HG02938 (cell line): ENCODE measurements at regions not wholly inside any gene's neighbourhood (a gene's known extent, or its start where the extent isn't known, plus 50 kb on each side); places are given as distances from the start of the nearest gene placed in this dataset.

ENCODE experiments used
- ATAC-seq: cut with Tn5 transposase; IDR thresholded peaks from one replicate; pipeline ENCODE4 v1.9.1; 2021; ENCODE audit warnings: mild to moderate bottlenecking, moderate library complexity; ENCODE audit not compliant: unreplicated experiment

- ATAC-seq: no peak
These were observed 122.8 kb upstream of the MAP3K1 start for GRCh38 chr5:56692359-56693219.

GRCh38 chr5:56688402-56688801 is 126.9 kb upstream of the MAP3K1 start:
- ATAC-seq: no peak

- ATAC-seq: peak; percentile 65
These were observed 128.8 kb upstream of the MAP3K1 start for GRCh38 chr5:56686337-56687195.

GRCh38 chr5:56685503-56686217 is 129.7 kb upstream of the MAP3K1 start:
- no peak for ATAC-seq

- ATAC-seq: no peak
These were observed 131.2 kb upstream of the MAP3K1 start for GRCh38 chr5:56684159-56684558.

- ATAC-seq: no peak
These were observed 131.6 kb upstream of the MAP3K1 start for GRCh38 chr5:56683733-56684132.

- no peak for ATAC-seq
These were observed 132.1 kb upstream of the MAP3K1 start for GRCh38 chr5:56683281-56683680.

- ATAC-seq: no peak
These were observed 134.0 kb upstream of the MAP3K1 start for GRCh38 chr5:56681346-56681745.

GRCh38 chr5:56680731-56681130 is 134.6 kb upstream of the MAP3K1 start:
- no peak for ATAC-seq

- no peak for ATAC-seq
These were observed 137.6 kb upstream of the MAP3K1 start for GRCh38 chr5:56677690-56678305.

- peak; percentile 58 for ATAC-seq
These were observed 139.1 kb upstream of the MAP3K1 start for GRCh38 chr5:56676091-56676768.

GRCh38 chr5:56674441-56674840 is 140.9 kb upstream of the MAP3K1 start:
- no peak for ATAC-seq

GRCh38 chr5:56673171-56673570 is 142.2 kb upstream of the MAP3K1 start:
- ATAC-seq: no peak

GRCh38 chr5:56671571-56671970 is 143.8 kb upstream of the MAP3K1 start:
- ATAC-seq: no peak

GRCh38 chr5:56670916-56671315 is 144.4 kb upstream of the MAP3K1 start:
- ATAC-seq: no peak

- ATAC-seq: peak; percentile 98
These were observed 145.5 kb upstream of the MAP3K1 start for GRCh38 chr5:56669534-56670483.

- no peak for ATAC-seq
These were observed 146.4 kb upstream of the MAP3K1 start for GRCh38 chr5:56668996-56669395.

- no peak for ATAC-seq
These were observed 147.7 kb upstream of the MAP3K1 start for GRCh38 chr5:56667692-56668091.

GRCh38 chr5:56666901-56667300 is 148.4 kb upstream of the MAP3K1 start:
- ATAC-seq: no peak
